ENCODE measurements at regions not wholly inside any gene's neighbourhood (a gene's known extent, or its start where the extent isn't known, plus 50 kb on each side); places are given as distances from the start of the nearest gene placed in this dataset.
"Not testable (repeated sequence)": the region's sequence is repeated elsewhere in the genome, so short reads cannot be mapped to it uniquely, and the experiment has no call there.

DNA sequence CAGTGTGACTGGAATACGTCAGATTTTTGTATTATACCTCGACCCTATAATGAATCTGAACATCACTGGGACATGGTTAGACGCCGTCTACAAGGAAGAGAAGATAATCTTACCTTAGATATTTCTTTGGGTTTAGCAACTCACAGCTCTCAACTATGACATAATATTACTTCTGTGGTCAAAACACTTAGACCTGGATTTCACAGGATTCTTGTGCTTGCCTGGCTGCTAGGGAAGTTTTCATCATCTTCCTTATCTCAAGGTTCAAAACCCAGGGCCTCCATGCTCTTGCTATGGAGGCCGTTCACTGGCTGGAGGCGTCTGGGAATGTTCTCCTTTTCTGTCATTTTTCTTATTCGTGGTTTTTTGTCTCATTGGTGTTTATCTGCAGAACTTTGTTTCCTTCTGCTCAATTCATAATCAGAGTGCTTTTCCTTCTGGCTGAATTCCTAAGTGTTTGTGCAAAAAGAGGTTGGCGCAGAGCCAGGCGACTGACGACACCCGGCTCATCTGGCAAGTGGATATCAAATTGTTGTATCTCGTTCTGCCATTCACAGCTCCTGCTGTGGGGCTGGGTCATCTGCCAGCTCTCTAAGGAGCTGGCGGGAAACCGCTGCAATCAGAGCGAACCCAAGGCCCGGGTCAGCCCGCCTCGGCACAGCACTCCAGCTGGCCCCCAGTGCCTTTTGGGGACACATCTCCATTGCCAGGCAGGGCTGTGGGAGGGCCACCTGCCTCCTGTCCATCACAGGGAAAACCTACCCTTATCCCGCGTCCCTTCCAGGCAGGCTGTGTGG lies 68.1 kb upstream of the DEFB108B start:
- not testable (repeated sequence) for H3K4me1 Mint-ChIP-seq (ENCODE audit: low read depth); H3K27me3 Mint-ChIP-seq; H3K36me3 Mint-ChIP-seq; H3K4me3 Mint-ChIP-seq; H3K27ac Mint-ChIP-seq; H3K9me3 Mint-ChIP-seq (ENCODE audit: low read depth)

DNA sequence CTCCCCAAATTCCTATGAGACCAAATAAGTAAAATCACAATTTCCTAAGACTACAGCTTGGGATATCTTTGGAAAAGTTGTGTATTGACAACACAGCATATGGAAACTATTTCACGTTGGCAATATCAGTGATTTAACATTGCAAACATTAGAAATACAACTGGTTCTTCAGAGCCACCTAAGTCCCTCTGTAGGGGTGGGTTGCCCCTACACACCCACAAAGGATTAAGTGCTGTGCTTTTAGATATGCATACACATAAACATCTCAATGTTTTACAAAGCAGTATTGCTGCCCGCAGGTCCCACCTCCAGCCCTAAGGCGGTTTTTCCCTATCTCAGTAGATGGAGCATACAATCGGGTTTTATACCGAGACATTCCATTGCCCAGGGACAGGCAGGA lies 66.0 kb upstream of the DEFB108B start:
- not testable (repeated sequence) for H3K4me3 Mint-ChIP-seq; H3K27me3 Mint-ChIP-seq; H3K9me3 Mint-ChIP-seq (ENCODE audit: low read depth); H3K36me3 Mint-ChIP-seq; H3K27ac Mint-ChIP-seq; H3K4me1 Mint-ChIP-seq (ENCODE audit: low read depth)

DNA sequence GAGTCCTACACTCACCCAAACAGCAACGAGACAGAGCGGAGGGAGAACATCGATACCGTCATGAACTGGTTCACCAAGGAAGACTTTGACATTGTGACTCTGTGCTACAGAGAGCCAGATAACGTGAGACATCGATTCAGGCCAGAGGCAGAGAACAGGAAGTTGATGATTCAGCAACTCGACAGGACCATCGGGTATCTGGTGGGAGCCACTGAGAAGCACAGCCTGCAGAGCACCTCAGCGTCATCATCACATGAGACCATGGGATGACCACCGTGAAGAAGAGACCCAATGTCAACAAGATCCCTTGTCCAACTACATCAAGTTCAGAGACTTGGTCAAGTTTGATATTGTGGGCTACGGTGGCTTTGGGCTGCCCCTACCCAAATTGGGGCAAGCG lies 60.8 kb upstream of the DEFB108B start:
- H3K4me1 Mint-ChIP-seq (ENCODE audit: low read depth); H3K9me3 Mint-ChIP-seq (ENCODE audit: low read depth); H3K27me3 Mint-ChIP-seq; H3K36me3 Mint-ChIP-seq; H3K27ac Mint-ChIP-seq; H3K4me3 Mint-ChIP-seq: not testable (repeated sequence)

DNA sequence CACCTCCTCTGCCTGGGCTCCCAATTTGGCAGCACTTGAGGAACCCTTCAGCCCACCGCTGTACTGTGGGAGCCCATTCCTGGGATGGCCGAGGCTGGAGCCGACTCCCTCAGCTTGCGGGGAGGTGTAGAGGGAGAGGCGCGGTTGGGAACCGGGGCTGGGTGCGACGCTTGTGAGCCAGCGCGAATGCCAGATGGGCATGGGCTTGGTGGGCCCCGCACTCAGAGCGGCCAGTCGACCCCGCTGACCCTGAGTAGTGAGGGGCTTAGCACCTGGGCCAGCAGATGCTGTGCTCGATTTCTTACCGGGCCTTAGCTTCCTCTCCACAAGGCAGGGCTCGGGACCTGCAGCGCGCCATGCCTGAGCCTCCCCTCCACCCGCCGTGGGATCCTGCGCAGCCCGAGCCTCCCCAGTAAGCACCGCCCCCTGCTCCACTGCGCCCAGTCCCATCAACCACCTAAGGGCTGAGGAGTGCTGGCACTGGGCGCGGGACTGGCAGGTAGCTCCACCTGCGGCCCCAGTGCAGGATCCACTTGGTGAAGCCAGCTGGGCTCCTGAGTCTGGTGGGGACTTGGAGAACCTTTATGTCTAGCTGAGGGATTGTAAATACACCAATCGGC lies 58.3 kb upstream of the DEFB108B start:
- H3K27me3 Mint-ChIP-seq = peaks cover 2% of the 10 kb centered on the region
- no peaks in the 10 kb centered on the region for H3K9me3 Mint-ChIP-seq (ENCODE audit: low read depth)
- H3K4me1 Mint-ChIP-seq (ENCODE audit: low read depth) = no peaks in the 10 kb centered on the region
- no peaks in the 10 kb centered on the region for H3K36me3 Mint-ChIP-seq
- no peak overlapping the region for H3K4me3 Mint-ChIP-seq
- H3K27ac Mint-ChIP-seq = no peak overlapping the region

DNA sequence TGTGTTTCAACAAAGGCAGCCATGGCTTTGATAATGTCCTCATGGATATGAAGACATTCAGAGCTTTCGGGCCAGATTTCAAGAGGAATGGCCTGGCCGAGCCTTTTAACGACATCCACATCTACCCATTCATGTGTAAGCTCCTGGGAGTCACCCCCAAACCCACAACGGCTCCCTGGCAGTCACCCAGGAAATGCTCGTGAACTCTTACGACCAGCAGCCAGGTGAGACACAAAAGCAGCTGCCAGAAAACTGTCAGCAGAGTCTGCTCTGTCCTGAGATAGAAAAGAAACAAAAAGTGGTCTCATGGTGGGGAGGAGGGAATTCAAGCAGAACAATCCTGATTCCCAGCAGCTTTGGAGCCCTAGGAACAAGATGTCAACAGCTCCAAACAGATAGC lies 52.9 kb upstream of the DEFB108B start:
- H3K9me3 Mint-ChIP-seq (ENCODE audit: low read depth); H3K36me3 Mint-ChIP-seq; H3K4me3 Mint-ChIP-seq; H3K27me3 Mint-ChIP-seq; H3K27ac Mint-ChIP-seq; H3K4me1 Mint-ChIP-seq (ENCODE audit: low read depth): not testable (repeated sequence)

DNA sequence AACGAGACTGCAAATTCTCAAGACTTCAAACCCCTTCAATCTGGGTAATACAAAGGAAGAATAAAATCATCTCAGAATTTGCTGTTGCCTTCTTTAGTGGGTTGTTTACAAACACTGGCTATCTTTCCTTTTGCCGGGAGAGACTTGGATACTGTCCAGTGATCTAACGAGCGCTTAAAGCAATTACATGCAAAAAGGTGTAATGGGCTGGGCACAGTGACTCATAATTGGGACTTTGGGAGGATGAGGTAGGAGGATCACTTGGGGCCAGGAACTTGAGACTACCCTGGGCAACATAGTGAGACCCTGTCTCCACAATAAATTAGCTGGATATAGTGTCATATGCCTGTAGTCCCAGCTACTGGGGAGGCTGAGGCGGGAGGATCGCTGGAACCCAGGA lies 52.2 kb upstream of the DEFB108B start:
- not testable (repeated sequence) for H3K4me1 Mint-ChIP-seq (ENCODE audit: low read depth); H3K9me3 Mint-ChIP-seq (ENCODE audit: low read depth); H3K4me3 Mint-ChIP-seq; H3K27ac Mint-ChIP-seq; H3K36me3 Mint-ChIP-seq; H3K27me3 Mint-ChIP-seq

DNA sequence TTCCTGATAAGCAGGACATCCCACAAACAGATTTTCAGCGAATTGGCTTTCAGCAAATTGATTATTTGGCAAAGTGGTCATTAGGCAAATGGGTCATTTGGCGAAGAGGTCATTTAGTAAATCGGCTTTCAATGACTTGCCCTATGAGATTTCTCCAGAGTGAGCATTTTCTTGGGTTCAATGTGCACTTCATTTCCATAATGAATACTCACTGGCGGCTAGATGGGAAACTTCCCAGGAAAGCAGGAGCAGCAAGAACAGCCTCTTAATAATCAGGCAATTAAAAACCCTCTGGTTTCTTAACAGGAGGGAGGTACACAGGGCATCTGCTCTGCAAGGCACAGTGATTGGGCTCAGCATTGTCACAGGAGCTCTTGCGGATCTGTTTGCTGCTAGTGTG lies 51.5 kb upstream of the DEFB108B start:
- not testable (repeated sequence) for H3K27me3 Mint-ChIP-seq; H3K4me1 Mint-ChIP-seq (ENCODE audit: low read depth); H3K9me3 Mint-ChIP-seq (ENCODE audit: low read depth); H3K36me3 Mint-ChIP-seq; H3K4me3 Mint-ChIP-seq; H3K27ac Mint-ChIP-seq

DNA sequence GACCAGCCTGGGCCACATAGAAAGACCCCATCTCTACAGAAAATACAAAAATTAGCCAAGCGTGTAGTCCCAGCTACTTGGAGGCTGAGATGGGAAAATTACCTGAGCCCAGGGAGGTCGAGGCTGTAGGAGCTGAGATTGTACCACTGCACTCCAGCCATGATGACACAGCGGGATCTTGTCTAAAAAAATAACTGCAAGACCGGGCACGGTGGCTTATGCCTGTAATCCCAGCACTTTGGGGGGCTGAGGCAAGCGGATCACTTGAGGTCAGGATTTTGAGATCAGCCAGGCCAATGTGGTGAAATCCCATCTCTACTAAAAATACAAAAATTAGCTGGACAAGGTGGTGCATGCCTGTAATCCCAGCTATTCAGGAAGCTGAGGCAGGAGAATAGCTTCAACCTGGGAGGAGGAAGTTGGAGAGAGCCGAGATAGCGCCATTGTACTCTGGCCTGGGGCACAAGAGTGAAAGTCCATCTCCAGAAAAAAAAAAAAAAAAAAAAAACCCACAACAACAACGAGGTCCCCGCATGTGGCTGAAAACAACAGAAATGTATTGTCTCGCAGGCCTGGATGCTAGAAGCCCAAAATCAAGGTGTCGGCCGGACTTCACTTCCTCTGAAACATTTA lies 50.7 kb upstream of the DEFB108B start:
- H3K4me1 Mint-ChIP-seq (ENCODE audit: low read depth); H3K9me3 Mint-ChIP-seq (ENCODE audit: low read depth): not testable (repeated sequence)

DNA sequence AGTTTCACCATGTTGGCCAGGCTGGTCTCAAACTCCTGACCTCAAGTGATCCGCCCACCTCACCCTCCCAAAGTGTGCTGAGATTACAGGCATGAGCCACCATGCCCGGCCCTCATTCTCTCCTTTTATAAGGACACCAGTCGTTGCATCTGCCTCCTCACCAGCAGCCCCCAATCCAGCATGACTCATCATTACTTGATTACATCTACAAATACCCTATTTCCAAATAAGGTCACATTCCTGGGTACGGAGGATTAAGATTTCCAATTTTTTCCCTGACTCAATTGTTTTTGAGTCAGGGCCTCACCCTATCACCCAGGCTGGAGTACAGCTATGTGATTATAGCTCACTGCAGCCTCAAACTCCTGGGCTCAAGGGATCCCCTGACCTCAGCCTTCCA lies 49.8 kb upstream of the DEFB108B start:
- not testable (repeated sequence) for H3K36me3 Mint-ChIP-seq; H3K27ac Mint-ChIP-seq; H3K9me3 Mint-ChIP-seq (ENCODE audit: low read depth); H3K27me3 Mint-ChIP-seq; H3K4me1 Mint-ChIP-seq (ENCODE audit: low read depth); H3K4me3 Mint-ChIP-seq

More for the DNA sequence above, 50.7 kb upstream of the DEFB108B start:
- H3K27ac Mint-ChIP-seq, H3K4me3 Mint-ChIP-seq, H3K36me3 Mint-ChIP-seq, H3K27me3 Mint-ChIP-seq: not testable (repeated sequence)

Measured in activated naive CD8-positive, alpha-beta T cell (primary cell).